ENCODE measurements at regions not wholly inside any gene's neighbourhood (a gene's known extent, or its start where the extent isn't known, plus 50 kb on each side); places are given as distances from the start of the nearest gene placed in this dataset.

GRCh38 chr4:15341733-15342300 is 86.0 kb upstream of the C1QTNF7 start:
- H3K4me2 ChIP-seq (ENCODE audit: low read depth, low read length, poor library complexity, severe bottlenecking) = no peak overlapping the region
- no peaks in the 10 kb centered on the region for H3K9me2 ChIP-seq (replicated peaks; ENCODE audit: insufficient read depth, low read length)
- TF ChIP-seq CTCF (IDR thresholded peaks at IDR 0.05; ENCODE audit: insufficient read depth, low read length, poor library complexity, severe bottlenecking) (no peak), EZH2phosphoT487 (conservative IDR thresholded peaks at IDR 0.05; ENCODE audit: low read length) (no peak)
- H3K36me3 ChIP-seq (ENCODE audit: low read length) = no peaks in the 10 kb centered on the region
- H3K4me3 ChIP-seq (ENCODE audit: insufficient read depth, low read length, poor library complexity, severe bottlenecking) = no peak overlapping the region
- no peaks in the 10 kb centered on the region for H3F3A ChIP-seq (ENCODE audit: insufficient read depth)
- H3K27ac ChIP-seq (ENCODE audit: low read depth, low read length) = no peak overlapping the region
- no peaks in the 10 kb centered on the region for H3K79me2 ChIP-seq (ENCODE audit: insufficient read depth, low read length)
- H4K20me1 ChIP-seq (ENCODE audit: low read depth, low read length) = no peaks in the 10 kb centered on the region
- no peaks in the 10 kb centered on the region for H3K27me3 ChIP-seq (ENCODE audit: low read length)
- no peak overlapping the region for H3K9ac ChIP-seq (ENCODE audit: low read length)
- no peaks in the 10 kb centered on the region for H3K9me3 ChIP-seq (ENCODE audit: insufficient read depth, low read length)
- no peak overlapping the region for H2AFZ ChIP-seq (ENCODE audit: low read depth, low read length, severe bottlenecking)

- H3K27me3 ChIP-seq (ENCODE audit: low read length) = no peaks in the 10 kb centered on the region
- H3K4me2 ChIP-seq (ENCODE audit: low read depth, low read length, poor library complexity, severe bottlenecking) = no peak overlapping the region
- no peaks in the 10 kb centered on the region for H3K9me3 ChIP-seq (ENCODE audit: insufficient read depth, low read length)
- no peak overlapping the region for H3K27ac ChIP-seq (ENCODE audit: low read depth, low read length)
- no peaks in the 10 kb centered on the region for H4K20me1 ChIP-seq (ENCODE audit: low read depth, low read length)
- H3K36me3 ChIP-seq (ENCODE audit: low read length) = no peaks in the 10 kb centered on the region
- H3F3A ChIP-seq (ENCODE audit: insufficient read depth) = no peaks in the 10 kb centered on the region
- H3K4me3 ChIP-seq (ENCODE audit: insufficient read depth, low read length, poor library complexity, severe bottlenecking) = no peak overlapping the region
- no peak overlapping the region for H3K9ac ChIP-seq (ENCODE audit: low read length)
- TF ChIP-seq CTCF (IDR thresholded peaks at IDR 0.05; ENCODE audit: insufficient read depth, low read length, poor library complexity, severe bottlenecking) = no peak
- no peak for TF ChIP-seq EZH2phosphoT487 (conservative IDR thresholded peaks at IDR 0.05; ENCODE audit: low read length)
- H2AFZ ChIP-seq (ENCODE audit: low read depth, low read length, severe bottlenecking) = no peak overlapping the region
- H3K9me2 ChIP-seq (replicated peaks; ENCODE audit: insufficient read depth, low read length) = no peaks in the 10 kb centered on the region
- no peaks in the 10 kb centered on the region for H3K79me2 ChIP-seq (ENCODE audit: insufficient read depth, low read length)
These were observed 84.8 kb upstream of the C1QTNF7 start for GRCh38 chr4:15343000-15343399.

DNA sequence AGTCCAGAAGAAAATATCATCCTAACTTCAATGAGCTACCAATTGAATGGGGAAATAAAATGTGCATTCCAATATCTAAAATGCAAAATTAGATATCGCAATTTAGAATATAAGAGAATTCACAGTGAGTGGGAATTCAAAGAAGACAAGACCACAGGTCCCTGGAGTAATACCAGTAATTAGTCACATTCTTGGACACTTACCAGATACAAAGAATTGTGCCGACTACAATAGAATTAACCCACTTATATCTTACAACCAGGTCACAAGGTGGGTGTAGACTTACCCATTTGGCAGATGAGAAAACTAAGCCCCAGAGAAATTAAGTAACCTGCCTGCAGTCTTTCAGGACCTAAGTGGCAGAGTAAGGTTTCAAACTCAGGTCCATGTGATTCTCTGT is 84.3 kb upstream of the C1QTNF7 start:
- no peaks in the 10 kb centered on the region for H3K9me3 ChIP-seq (ENCODE audit: insufficient read depth, low read length)

More for the DNA sequence above, 84.3 kb upstream of the C1QTNF7 start:
- Histone ChIP-seq H3K79me2 (ENCODE audit: insufficient read depth, low read length) (no peaks in the 10 kb centered on the region), H3K27ac (ENCODE audit: low read depth, low read length) (no peak overlapping the region), H3K9me2 (replicated peaks; ENCODE audit: insufficient read depth, low read length) (no peaks in the 10 kb centered on the region), H3K27me3 (ENCODE audit: low read length) (no peaks in the 10 kb centered on the region), H3K4me2 (ENCODE audit: low read depth, low read length, poor library complexity, severe bottlenecking) (no peak overlapping the region), H2AFZ (ENCODE audit: low read depth, low read length, severe bottlenecking) (no peak overlapping the region), H3K4me3 (ENCODE audit: insufficient read depth, low read length, poor library complexity, severe bottlenecking) (no peak overlapping the region), H4K20me1 (ENCODE audit: low read depth, low read length) (no peaks in the 10 kb centered on the region), H3K9ac (ENCODE audit: low read length) (no peak overlapping the region), H3K36me3 (ENCODE audit: low read length) (no peaks in the 10 kb centered on the region), H3F3A (ENCODE audit: insufficient read depth) (no peaks in the 10 kb centered on the region)
- TF ChIP-seq EZH2phosphoT487 (conservative IDR thresholded peaks at IDR 0.05; ENCODE audit: low read length) = no peak
- no peak for TF ChIP-seq CTCF (IDR thresholded peaks at IDR 0.05; ENCODE audit: insufficient read depth, low read length, poor library complexity, severe bottlenecking)

Data from SU-DHL-6 (cell line).